HFFc6 (cell line): ENCODE measurements at regions not wholly inside any gene's neighbourhood (a gene's known extent, or its start where the extent isn't known, plus 50 kb on each side); places are given as distances from the start of the nearest gene placed in this dataset.

Source experiments
- DNase-seq: peaks from one replicate; pipeline ENCODE4 v3.0.0-alpha.2; 2018
- H3K27ac Mint-ChIP-seq: 2 replicates; pipeline ENCODE4 v1.8.0; 2020; ENCODE audit warnings: mild to moderate bottlenecking, mixed read lengths
- H3K27me3 Mint-ChIP-seq: 2 replicates; pipeline ENCODE4 v1.8.0; 2021; ENCODE audit warnings: mild to moderate bottlenecking, moderate library complexity, mixed read lengths; ENCODE audit not compliant: insufficient read depth
- H3K36me3 Mint-ChIP-seq: 2 replicates; pipeline ENCODE4 v1.8.0; 2021; ENCODE audit warnings: low read depth, mixed read lengths
- H3K4me1 Mint-ChIP-seq: 2 replicates; pipeline ENCODE4 v1.8.0; 2020; ENCODE audit warnings: low read depth, mixed read lengths
- H3K4me3 Mint-ChIP-seq: 2 replicates; pipeline ENCODE4 v1.8.0; 2020; ENCODE audit warnings: mild to moderate bottlenecking, moderate library complexity, mixed read lengths
- H3K9me3 Mint-ChIP-seq: 2 replicates; pipeline ENCODE4 v1.8.0; 2020; ENCODE audit warnings: mild to moderate bottlenecking, mixed read lengths
- CTCF ChIP-seq: fragments of 200-600 bp; sonication (generic); IDR thresholded peaks from 2 replicates; pipeline ENCODE4 v1.5.0; 2021; ENCODE audit warnings: antibody characterized with exemption, mild to moderate bottlenecking

GRCh38 chr22:44419429-44419828 lies 78.6 kb downstream of the RTL6 start:
- Mint-ChIP-seq H3K9me3 (peaks cover 22% of the 10 kb centered on the region), H3K4me3 (no peak overlapping the region), H3K4me1 (no peaks in the 10 kb centered on the region), H3K27ac (no peak overlapping the region), H3K36me3 (peaks cover 6% of the 10 kb centered on the region; the same call in 1 of the 2 replicates), H3K27me3 (peaks cover 17% of the 10 kb centered on the region)
- DNase-seq = no peak
- TF ChIP-seq CTCF = no peak

- DNase-seq = no peak
- TF ChIP-seq CTCF = no peak
- no peak overlapping the region for H3K4me3 Mint-ChIP-seq
- no peak overlapping the region for H3K27ac Mint-ChIP-seq
- H3K27me3 Mint-ChIP-seq = peaks cover 23% of the 10 kb centered on the region
- H3K4me1 Mint-ChIP-seq = no peaks in the 10 kb centered on the region
- no peaks in the 10 kb centered on the region for H3K36me3 Mint-ChIP-seq
- H3K9me3 Mint-ChIP-seq = peaks cover 9% of the 10 kb centered on the region
Measured at GRCh38 chr22:44413211-44413610, 84.8 kb downstream of the RTL6 start.

DNA sequence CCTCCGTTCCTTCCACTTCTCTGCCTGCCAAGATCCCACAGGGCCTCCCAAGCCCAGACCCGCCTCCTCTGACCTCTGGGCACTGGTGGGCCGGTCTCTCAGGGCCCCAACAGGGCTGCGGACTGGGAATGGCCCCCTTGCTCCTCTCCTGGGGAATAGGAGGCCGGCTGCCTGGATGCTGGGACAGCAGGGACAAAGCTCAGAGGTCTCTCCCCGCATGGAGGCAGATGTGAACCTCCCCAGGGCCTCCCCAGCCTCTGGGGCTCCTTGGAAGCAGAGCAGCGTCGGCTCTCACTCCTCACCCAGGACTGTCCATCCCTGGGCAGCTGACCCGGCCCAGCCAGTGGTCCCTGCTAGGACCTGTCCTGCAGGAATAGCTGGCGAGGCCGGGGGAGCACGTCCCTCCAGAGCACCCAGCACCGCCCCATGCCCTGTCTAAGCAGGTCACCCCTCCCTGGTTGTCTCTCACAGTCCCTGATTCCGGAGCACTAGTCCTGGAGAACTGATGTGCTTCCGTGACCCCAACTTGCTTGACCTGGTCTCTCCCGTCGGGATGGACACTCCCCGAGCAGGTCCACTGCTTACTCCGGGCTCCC lies 85.8 kb downstream of the RTL6 start:
- Mint-ChIP-seq H3K36me3 (no peaks in the 10 kb centered on the region), H3K4me3 (no peak overlapping the region), H3K27me3 (peaks cover 25% of the 10 kb centered on the region), H3K27ac (no peak overlapping the region), H3K9me3 (peaks cover 9% of the 10 kb centered on the region), H3K4me1 (no peaks in the 10 kb centered on the region)
- DNase-seq = no peak
- no peak for TF ChIP-seq CTCF

GRCh38 chr22:44411226-44412135 lies 86.6 kb downstream of the RTL6 start:
- no peak for TF ChIP-seq CTCF
- H3K27ac Mint-ChIP-seq = no peak overlapping the region
- peaks cover 31% of the 10 kb centered on the region for H3K27me3 Mint-ChIP-seq
- H3K4me1 Mint-ChIP-seq = no peaks in the 10 kb centered on the region
- H3K9me3 Mint-ChIP-seq = peaks cover 7% of the 10 kb centered on the region
- no peak overlapping the region for H3K4me3 Mint-ChIP-seq
- DNase-seq = no peak
- no peaks in the 10 kb centered on the region for H3K36me3 Mint-ChIP-seq

DNA sequence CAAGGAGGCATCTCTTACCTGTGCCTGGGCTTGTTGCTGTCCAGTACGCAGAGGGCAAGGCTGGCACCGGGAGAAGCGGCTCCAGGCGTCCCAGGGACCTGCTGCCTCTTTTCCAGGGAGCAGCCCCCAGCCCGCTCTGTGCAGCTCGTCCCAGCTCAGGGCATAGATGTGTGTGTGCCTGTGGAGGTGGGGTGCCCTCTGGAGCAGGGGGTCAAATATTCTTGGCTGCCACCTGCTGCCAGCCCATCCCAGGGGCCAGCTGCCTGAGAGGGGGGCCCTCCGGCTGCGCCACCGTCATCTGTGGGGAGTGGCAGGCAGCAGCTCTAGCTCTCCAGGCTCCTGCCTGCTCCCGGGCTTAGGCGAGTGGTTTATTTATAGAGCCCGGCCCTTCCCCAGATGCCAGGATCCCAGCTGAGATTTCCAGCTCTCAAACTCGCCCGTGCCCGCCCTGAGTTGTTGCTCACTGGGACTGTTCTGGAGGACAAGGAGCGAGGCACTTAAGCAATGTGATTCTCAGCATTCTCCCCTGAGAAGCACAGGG lies 87.5 kb downstream of the RTL6 start:
- Mint-ChIP-seq H3K27me3 (peaks cover 25% of the 10 kb centered on the region), H3K27ac (no peak overlapping the region), H3K4me3 (no peak overlapping the region), H3K36me3 (no peaks in the 10 kb centered on the region), H3K4me1 (no peaks in the 10 kb centered on the region), H3K9me3 (no peaks in the 10 kb centered on the region)
- no peak for TF ChIP-seq CTCF
- no peak for DNase-seq
